ENCODE measurements at regions not wholly inside any gene's neighbourhood (a gene's known extent, or its start where the extent isn't known, plus 50 kb on each side); places are given as distances from the start of the nearest gene placed in this dataset.

DNA sequence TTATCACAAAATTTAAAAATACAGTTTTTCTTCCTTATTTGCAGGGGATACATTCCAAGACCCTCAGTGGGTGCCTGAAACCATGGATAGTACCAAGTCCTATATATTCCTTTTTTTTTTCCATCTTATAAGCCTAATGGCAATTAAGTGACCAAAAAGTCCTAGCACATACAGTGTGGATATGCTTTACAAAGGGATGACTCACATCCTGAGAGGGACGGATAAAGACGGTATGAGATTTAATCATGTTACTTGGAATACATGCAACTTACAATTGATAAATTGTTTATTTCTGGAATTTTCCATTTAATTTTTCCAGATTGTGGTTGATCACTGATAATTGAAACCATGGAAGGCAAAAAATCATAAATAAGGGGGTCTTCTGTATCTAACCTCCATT, 181.2 kb upstream of the BRINP3 start:
- DNase-seq (ENCODE audit: low read depth), result no peak
- no peak overlapping the region for H3K4me3 ChIP-seq (ENCODE audit: low read depth, low read length)
- TF ChIP-seq, protein P1, sequence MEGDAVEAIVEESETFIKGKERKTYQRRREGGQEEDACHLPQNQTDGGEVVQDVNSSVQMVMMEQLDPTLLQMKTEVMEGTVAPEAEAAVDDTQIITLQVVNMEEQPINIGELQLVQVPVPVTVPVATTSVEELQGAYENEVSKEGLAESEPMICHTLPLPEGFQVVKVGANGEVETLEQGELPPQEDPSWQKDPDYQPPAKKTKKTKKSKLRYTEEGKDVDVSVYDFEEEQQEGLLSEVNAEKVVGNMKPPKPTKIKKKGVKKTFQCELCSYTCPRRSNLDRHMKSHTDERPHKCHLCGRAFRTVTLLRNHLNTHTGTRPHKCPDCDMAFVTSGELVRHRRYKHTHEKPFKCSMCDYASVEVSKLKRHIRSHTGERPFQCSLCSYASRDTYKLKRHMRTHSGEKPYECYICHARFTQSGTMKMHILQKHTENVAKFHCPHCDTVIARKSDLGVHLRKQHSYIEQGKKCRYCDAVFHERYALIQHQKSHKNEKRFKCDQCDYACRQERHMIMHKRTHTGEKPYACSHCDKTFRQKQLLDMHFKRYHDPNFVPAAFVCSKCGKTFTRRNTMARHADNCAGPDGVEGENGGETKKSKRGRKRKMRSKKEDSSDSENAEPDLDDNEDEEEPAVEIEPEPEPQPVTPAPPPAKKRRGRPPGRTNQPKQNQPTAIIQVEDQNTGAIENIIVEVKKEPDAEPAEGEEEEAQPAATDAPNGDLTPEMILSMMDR (IDR thresholded peaks at IDR 0.05; ENCODE audit: insufficient read depth, low read length), result no peak

DNA sequence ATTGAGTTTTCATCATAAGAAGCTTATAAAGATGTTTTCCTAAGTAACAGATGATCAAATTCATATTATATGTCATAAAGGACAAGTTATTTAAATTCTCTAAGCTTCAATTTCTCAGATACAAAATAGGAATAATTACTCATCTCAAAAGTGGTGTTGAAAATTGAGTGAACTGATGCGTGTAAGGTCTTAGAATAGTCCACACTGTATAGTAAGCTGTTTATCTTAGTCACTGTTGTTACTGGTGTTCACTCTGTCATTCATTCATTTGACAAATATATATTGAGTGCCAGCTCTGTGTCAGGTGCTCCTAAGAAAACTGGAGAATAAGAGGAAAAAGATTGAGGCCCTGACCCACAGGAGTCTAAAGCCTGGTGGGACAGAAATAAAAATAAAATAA, 186.3 kb upstream of the BRINP3 start:
- no peak overlapping the region for H3K4me3 ChIP-seq (ENCODE audit: low read depth, low read length)
- no peak for DNase-seq (ENCODE audit: low read depth)
- TF ChIP-seq, protein P1 (IDR thresholded peaks at IDR 0.05; ENCODE audit: insufficient read depth, low read length), result no peak

- H3K4me3 ChIP-seq (ENCODE audit: low read depth, low read length), result no peak overlapping the region
- TF ChIP-seq, protein P1 (IDR thresholded peaks at IDR 0.05; ENCODE audit: insufficient read depth, low read length), result no peak
Observed at GRCh38 chr1:190665045-190665444, 187.4 kb upstream of the BRINP3 start.

GRCh38 chr1:190667914-190668313, 190.2 kb upstream of the BRINP3 start:
- no peak overlapping the region for H3K4me3 ChIP-seq (ENCODE audit: low read depth, low read length)
- TF ChIP-seq, protein P1 (IDR thresholded peaks at IDR 0.05; ENCODE audit: insufficient read depth, low read length), result no peak
- no peak for DNase-seq (ENCODE audit: low read depth)

More at GRCh38 chr1:190665045-190665444, 187.4 kb upstream of the BRINP3 start:
- no peak for DNase-seq (ENCODE audit: low read depth)

GRCh38 chr1:190679044-190679443, 201.4 kb upstream of the BRINP3 start:
- no peak for DNase-seq (ENCODE audit: low read depth)
- TF ChIP-seq, protein P1 (IDR thresholded peaks at IDR 0.05; ENCODE audit: insufficient read depth, low read length), result no peak
- no peak overlapping the region for H3K4me3 ChIP-seq (ENCODE audit: low read depth, low read length)

- H3K4me3 ChIP-seq (ENCODE audit: low read depth, low read length), result no peak overlapping the region
- DNase-seq (ENCODE audit: low read depth), result no peak
- TF ChIP-seq, protein P1 (IDR thresholded peaks at IDR 0.05; ENCODE audit: insufficient read depth, low read length), result no peak
Observed at GRCh38 chr1:190679454-190679853, 201.8 kb upstream of the BRINP3 start.

DNA sequence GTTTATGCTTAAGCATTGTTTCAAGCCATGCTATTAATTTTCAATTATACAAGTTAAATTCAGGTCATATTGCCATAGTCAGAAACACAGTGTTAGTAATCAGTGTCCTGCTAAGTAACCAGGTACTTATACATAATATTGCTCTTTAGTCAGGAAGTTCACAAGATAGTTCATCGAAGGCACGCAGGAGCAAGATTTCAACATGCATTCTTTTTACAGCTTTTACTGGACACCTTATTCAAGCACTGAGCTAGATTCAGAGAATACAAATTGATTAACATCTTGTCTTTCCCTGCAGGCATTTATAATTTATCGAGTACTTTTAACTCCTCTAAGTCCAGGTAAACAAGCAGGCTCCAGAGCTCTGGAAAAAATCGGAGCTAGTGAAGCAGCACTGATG, 202.3 kb upstream of the BRINP3 start:
- no peak for DNase-seq (ENCODE audit: low read depth)
- TF ChIP-seq, protein P1 (IDR thresholded peaks at IDR 0.05; ENCODE audit: insufficient read depth, low read length), result no peak
- H3K4me3 ChIP-seq (ENCODE audit: low read depth, low read length), result no peak overlapping the region

All from fibroblast of the aortic adventitia (primary cell).